Epithelial cell of proximal tubule (primary cell): ENCODE measurements at regions not wholly inside any gene's neighbourhood (a gene's known extent, or its start where the extent isn't known, plus 50 kb on each side); places are given as distances from the start of the nearest gene placed in this dataset.

ENCODE experiments used
- DNase-seq: peaks from one replicate; pipeline ENCODE4 v3.0.0-alpha.2; 2011; ENCODE audit warnings: low read depth
- H3K4me3 ChIP-seq: 2 replicates; pipeline ENCODE4 v1.5.1; 2011; ENCODE audit warnings: low read depth, mild to moderate bottlenecking, low read length
- TF ChIP-seq, protein P1 (sequence below): conservative IDR thresholded peaks from 2 replicates; pipeline ENCODE4 v1.5.1; 2012; ENCODE audit warnings: low read depth, mild to moderate bottlenecking, low read length

DNA sequence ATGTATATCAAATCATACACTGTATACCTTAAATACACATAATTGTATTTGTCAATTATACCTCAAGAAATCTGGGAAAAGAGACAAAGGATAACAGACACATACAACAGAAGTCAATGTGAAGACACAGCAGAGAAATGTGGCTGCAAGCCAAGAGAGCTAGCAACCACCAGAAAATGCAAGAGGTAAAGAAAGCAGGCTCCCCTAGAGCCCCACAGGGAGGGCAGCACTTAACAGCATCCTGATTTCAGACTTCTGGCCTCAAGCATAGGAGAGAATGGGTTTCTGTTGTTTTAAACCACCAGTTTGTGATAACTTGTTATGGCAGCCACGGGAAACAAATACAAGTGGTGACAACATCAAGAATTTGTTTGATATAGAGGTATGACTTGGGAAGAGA, 1197.2 kb downstream of the SORCS1 start:
- TF ChIP-seq, protein P1, sequence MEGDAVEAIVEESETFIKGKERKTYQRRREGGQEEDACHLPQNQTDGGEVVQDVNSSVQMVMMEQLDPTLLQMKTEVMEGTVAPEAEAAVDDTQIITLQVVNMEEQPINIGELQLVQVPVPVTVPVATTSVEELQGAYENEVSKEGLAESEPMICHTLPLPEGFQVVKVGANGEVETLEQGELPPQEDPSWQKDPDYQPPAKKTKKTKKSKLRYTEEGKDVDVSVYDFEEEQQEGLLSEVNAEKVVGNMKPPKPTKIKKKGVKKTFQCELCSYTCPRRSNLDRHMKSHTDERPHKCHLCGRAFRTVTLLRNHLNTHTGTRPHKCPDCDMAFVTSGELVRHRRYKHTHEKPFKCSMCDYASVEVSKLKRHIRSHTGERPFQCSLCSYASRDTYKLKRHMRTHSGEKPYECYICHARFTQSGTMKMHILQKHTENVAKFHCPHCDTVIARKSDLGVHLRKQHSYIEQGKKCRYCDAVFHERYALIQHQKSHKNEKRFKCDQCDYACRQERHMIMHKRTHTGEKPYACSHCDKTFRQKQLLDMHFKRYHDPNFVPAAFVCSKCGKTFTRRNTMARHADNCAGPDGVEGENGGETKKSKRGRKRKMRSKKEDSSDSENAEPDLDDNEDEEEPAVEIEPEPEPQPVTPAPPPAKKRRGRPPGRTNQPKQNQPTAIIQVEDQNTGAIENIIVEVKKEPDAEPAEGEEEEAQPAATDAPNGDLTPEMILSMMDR, result no peak
- no peak overlapping the region for H3K4me3 ChIP-seq
- no peak for DNase-seq

- no peak overlapping the region for H3K4me3 ChIP-seq
- TF ChIP-seq, protein P1, result no peak
- DNase-seq, result no peak
Observed at GRCh38 chr10:105965141-105965540, 1199.4 kb downstream of the SORCS1 start.

DNA sequence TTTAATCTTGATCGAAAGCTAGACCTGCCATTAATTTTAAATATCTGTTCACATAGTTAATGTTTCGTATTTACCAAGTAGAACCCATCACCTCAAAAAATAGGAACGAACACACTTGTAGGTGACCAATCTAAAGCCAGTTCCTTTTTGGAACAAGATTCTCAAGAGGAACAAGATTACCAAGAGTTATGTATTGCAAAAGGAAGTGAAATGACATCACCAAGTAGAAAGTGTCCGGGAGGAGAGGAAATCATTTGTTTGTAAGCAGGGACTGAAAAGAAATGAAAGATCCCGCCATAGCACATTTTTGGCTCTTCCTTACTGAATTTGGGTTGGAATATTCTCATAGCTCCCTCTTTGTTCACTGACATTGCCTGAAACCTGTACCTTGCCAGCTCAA, 1200.5 kb downstream of the SORCS1 start:
- H3K4me3 ChIP-seq, result no peak overlapping the region
- TF ChIP-seq, protein P1, result no peak

DNA sequence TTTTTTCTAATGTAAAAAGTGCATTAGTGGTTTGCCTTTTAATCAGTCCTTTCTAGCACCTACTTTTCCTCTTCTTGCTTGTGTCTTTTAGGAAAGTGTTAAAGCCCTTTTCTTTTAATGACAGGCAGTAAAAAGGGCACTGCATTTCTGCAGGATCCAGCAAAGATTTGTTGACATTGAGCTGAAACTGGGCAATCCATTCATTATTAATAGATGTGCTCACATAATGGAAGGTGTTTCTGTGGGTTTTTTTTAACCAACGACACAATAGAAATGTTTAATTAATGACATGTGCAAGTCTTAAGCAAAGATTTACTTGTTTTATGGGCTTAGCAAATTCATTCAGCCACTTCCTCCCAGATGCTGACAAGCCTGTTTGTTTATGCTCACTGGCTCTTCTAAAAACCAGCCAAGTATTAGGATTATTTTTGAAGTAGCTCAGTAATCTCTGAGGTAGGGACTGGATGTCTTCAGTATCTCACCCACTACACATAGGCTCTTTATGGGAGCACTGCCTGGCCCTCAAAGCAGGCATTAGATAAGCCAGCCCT, 1201.1 kb downstream of the SORCS1 start:
- no peak for DNase-seq
- H3K4me3 ChIP-seq, result no peak overlapping the region
- TF ChIP-seq, protein P1, result no peak

More for the DNA sequence above, 1200.5 kb downstream of the SORCS1 start:
- no peak for DNase-seq

DNA sequence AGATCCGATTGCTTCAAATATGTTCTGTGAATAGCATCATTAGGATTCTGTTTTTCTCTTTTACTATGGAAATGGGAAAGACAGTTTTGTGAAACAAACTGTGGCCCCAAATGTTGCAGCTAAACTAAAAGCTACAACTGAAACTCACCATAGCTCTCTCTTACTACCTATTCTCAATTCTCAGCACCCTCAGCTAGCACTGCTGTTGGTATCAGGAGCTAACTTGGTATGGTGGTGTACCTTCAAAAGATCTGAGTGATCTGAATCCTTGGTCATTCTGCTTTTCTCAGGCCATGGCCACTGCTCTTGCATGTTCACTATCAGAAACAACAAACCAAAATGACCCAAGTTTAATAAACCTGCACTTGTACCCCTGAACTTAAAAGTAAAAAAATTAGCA, 1208.0 kb downstream of the SORCS1 start:
- H3K4me3 ChIP-seq, result no peak overlapping the region
- no peak for DNase-seq
- TF ChIP-seq, protein P1, result no peak

DNA sequence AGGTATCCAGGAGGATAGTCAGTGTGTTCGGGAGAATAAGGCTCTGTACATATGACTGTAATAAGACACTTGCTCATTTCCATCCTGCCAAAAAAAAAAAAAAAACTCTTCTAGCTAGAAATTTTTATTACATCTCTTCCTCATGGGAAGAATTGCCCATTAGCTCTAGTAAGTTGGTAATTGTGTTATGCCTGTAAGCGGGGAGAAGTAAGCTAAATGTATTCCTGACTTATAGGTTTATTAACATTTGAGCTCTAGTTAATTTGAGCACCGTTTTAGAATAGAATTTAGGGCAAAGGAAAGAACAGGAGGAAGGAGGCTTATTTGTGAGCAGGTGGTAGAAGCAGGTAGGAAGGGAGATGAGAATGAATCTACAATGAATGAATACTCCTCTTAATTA, 1210.6 kb downstream of the SORCS1 start:
- no peak for DNase-seq
- TF ChIP-seq, protein P1, result no peak
- no peak overlapping the region for H3K4me3 ChIP-seq

GRCh38 chr10:105953056-105953455, 1211.5 kb downstream of the SORCS1 start:
- TF ChIP-seq, protein P1, result no peak
- no peak for DNase-seq
- no peak overlapping the region for H3K4me3 ChIP-seq
